Small intestine (tissue), 7 donors: ENCODE measurements at regions not wholly inside any gene's neighbourhood (a gene's known extent, or its start where the extent isn't known, plus 50 kb on each side); places are given as distances from the start of the nearest gene placed in this dataset.
A peak's percentile ranks its signal among the peaks of the same experiment; 100 is the strongest.

ENCODE experiments used
- DNase-seq, 2 donors: peaks; one replicate each; pipeline versions ENCODE4 v3.0.0 to v3.0.0-alpha.2; 2013
- FAIRE-seq: peaks from 2 replicates; lab custom pipeline; 2012; peaks lifted over from hg19 to GRCh38; lab: Jason Lieb, UNC
- H3K27ac ChIP-seq, 3 donors: one replicate each; pipeline ENCODE4 v1.5.1; 2013; ENCODE audit warnings: low read length in 2 of 3, mild to moderate bottlenecking in 2 of 3, control low read depth in 1 of 3, inconsistent platforms in 1 of 3, low read depth in 1 of 3, moderate library complexity in 1 of 3
- H3K27me3 ChIP-seq, 3 donors: one replicate each; pipeline ENCODE4 v1.6.1; 2013; ENCODE audit warnings: low read length in 3 of 3, inconsistent platforms in 1 of 3; ENCODE audit not compliant: control insufficient read depth in 3 of 3, insufficient read depth in 3 of 3
- H3K36me3 ChIP-seq, 3 donors: one replicate each; pipeline ENCODE4 v1.6.1; 2013; ENCODE audit warnings: low read length in 3 of 3, inconsistent platforms in 1 of 3, low read depth in 1 of 3, mild to moderate bottlenecking in 1 of 3, moderate library complexity in 1 of 3; ENCODE audit not compliant: control insufficient read depth in 3 of 3, insufficient read depth in 2 of 3
- H3K4me1 ChIP-seq, 3 donors: one replicate each; pipeline ENCODE4 v1.6.1; 2013; ENCODE audit warnings: low read length in 2 of 3, inconsistent platforms in 1 of 3, low read depth in 1 of 3, mild to moderate bottlenecking in 1 of 3, moderate library complexity in 1 of 3; ENCODE audit not compliant: control insufficient read depth in 3 of 3, insufficient read depth in 2 of 3
- H3K4me3 ChIP-seq, 3 donors: one replicate each; pipeline ENCODE4 v1.5.1; 2013; ENCODE audit warnings: low read length in 3 of 3, control low read depth in 1 of 3, inconsistent platforms in 1 of 3, low read depth in 1 of 3, mild to moderate bottlenecking in 1 of 3, moderate library complexity in 1 of 3
- H3K9me3 ChIP-seq, 2 donors: one replicate each; pipeline ENCODE4 v1.6.1; 2013; ENCODE audit warnings: low read depth in 1 of 2, low read length in 1 of 2; ENCODE audit not compliant: control insufficient read depth in 2 of 2, insufficient read depth in 1 of 2
- WGBS, 3 donors: extraction: QIAGEN DNeasy Blood & Tissue Kit; methylation state at CpG; one replicate each; pipeline ENCODE4 v1.1.7; 2013; 5-methylcytosine and 5-hydroxymethylcytosine counted together
- donor health status: healthy with polysubstance abuse.
- donor health status: control.
- donor health status: control.
- donor health status: Bipolar disorder and iron deficiency.
- donor health status: healthy.

DNA sequence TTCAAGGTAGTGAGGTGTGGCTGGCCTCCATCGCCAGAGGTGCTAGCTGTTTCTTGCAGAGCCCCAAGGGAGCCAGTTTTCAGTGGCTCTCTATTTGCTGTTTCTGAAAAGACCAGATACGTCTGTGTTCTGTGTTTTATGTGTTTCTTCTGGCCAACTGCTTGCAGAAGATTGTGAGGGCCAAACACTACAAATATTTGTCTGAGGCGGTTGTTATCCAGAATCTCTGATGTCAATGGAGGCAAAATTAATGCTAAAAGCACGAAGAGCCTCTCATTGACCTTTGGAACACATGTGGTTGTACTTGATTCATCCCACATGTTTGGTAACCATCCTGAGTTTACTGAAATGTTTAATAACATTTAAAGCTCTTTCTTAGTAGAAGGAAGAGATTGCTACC lies 113.9 kb downstream of the CT47B1 start:
- Histone ChIP-seq H3K9me3 (no peaks in the 10 kb centered on the region), H3K27ac (no peak overlapping the region), H3K4me3 (no peak overlapping the region), H3K27me3 (no peaks in the 10 kb centered on the region), H3K4me1 (no peaks in the 10 kb centered on the region), H3K36me3 (no peaks in the 10 kb centered on the region)
- WGBS, 3 donors = 55 to 59% (median 56%) methylated on average over 4 of the region's 4 CpGs
- DNase-seq = no peak
- no peak for FAIRE-seq

DNA sequence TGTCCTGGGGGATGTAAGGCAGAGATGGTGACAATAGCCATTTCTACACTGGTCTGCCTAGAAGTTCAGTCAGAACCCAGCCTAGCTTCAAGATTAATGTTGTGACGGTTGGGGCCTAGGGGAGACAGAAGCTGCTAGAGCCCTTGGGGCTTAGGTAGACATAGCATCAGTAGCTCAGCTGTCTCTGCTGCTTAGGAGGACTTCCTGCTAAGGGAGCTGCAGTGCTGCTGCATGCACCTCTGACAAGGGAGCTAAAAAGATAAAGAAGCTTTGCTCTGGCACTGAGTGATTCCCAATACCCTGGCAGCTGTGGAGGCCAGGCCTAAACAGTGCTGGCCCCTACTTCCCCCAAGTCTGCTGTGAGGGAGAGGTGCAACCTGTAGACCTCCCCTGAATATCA lies 116.0 kb downstream of the CT47B1 start:
- no peak for FAIRE-seq
- no peaks in the 10 kb centered on the region for H3K9me3 ChIP-seq
- H3K27me3 ChIP-seq = no peaks in the 10 kb centered on the region
- H3K36me3 ChIP-seq = no peaks in the 10 kb centered on the region
- WGBS, 3 donors = 83 to 91% (median 90%) methylated on average over 1 of the region's 1 CpG
- no peaks in the 10 kb centered on the region for H3K4me1 ChIP-seq
- no peak for DNase-seq
- no peak overlapping the region for H3K27ac ChIP-seq
- no peak overlapping the region for H3K4me3 ChIP-seq

DNA sequence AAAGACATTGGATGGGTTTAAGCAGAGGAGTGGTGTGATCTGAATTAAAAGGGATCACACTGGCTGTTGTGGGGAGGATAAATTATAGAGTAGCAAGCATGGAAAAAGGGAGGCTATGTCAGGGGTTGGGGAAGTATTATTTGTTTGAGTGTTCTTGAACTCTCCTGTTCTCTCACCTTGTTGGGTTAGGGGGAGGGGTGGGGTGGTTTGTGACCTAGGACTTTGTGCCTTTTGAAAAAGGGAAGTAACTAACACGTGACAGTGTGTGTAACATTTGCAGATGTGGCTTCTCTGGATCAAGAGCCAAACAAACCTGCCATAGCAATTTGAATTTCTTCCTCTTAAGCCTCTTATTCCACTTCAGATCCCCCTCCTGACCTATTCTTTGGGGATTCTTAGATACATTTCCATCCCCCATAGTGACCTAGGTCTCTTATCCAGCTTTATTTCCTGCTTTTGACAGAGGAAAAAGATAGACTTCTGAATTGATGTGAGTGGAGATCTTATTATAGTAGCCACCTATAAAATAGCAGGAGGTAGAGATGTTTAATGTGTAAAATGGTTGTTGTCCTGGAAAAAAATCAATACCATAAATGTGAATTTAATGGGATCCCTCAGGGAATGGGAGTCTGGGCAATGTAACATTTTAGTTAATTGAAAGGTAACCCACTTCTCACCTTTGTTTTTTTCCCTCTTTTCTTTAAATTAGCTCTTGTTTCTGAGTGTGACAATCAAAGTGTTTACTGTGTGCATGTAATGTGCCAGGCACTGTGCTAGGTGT lies 120.4 kb downstream of the CT47B1 start:
- FAIRE-seq (no peak), DNase-seq (peak; percentile 36 to 62)
- WGBS, 3 donors = 0 to 33% (median 0%) methylated on average over 1 of the region's 1 CpG
- Histone ChIP-seq H3K4me1 (peaks cover 0 to 10% (median 0%) of the 10 kb centered on the region in 3 donors), H3K36me3 (no peaks in the 10 kb centered on the region), H3K4me3 (no peak overlapping the region), H3K9me3 (no peaks in the 10 kb centered on the region), H3K27me3 (no peaks in the 10 kb centered on the region), H3K27ac (peak overlapping the region in 1 of 3 donors; percentile 16)

DNA sequence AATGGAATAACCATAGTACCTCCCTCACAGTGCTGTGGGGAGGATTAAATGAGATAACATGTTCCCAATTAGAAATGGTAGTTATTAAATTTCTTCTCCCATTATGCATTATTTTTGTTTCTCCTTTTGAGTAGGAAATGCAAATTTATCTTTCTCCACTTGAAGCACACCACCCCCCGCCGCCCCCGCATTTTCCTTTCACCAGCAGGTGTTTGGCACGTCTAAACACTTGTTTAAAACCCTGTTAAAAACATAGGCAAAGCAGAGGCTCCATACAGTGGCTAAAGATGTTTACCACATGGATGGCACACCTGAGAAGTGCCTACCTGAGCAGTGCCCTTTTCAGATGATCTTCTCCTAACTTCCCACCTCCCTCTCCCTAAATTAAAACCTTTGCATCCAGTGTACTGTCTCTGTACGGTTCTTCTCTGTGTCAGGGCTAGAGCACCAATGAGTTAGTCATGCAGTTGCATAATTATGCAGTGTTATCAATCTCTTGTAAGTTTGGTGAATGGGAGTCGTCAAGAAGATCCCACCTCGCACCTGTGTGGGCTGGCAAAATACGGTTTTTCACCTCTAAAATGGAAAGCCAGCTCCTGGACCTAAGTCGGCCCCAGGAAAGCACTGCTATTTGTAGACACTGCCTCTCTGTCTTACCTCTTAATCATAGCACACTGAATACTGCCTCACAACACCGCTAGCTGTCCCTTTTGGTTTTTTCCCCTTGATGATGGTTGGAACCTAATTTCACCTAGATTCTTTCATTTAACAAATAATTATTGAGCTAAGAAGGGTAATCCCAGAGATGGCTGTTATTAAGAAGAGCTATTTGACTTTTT lies 122.0 kb downstream of the CT47B1 start:
- DNase-seq = no peak
- no peak overlapping the region for H3K4me3 ChIP-seq
- H3K9me3 ChIP-seq = no peaks in the 10 kb centered on the region
- 62 to 67% (median 65%) methylated on average over 10 of the region's 10 CpGs for WGBS, 3 donors
- no peaks in the 10 kb centered on the region for H3K36me3 ChIP-seq
- peaks cover 0 to 10% (median 0%) of the 10 kb centered on the region in 3 donors for H3K4me1 ChIP-seq
- H3K27me3 ChIP-seq = no peaks in the 10 kb centered on the region
- peak overlapping the region in 1 of 3 donors; percentile 6 for H3K27ac ChIP-seq
- FAIRE-seq = no peak

DNA sequence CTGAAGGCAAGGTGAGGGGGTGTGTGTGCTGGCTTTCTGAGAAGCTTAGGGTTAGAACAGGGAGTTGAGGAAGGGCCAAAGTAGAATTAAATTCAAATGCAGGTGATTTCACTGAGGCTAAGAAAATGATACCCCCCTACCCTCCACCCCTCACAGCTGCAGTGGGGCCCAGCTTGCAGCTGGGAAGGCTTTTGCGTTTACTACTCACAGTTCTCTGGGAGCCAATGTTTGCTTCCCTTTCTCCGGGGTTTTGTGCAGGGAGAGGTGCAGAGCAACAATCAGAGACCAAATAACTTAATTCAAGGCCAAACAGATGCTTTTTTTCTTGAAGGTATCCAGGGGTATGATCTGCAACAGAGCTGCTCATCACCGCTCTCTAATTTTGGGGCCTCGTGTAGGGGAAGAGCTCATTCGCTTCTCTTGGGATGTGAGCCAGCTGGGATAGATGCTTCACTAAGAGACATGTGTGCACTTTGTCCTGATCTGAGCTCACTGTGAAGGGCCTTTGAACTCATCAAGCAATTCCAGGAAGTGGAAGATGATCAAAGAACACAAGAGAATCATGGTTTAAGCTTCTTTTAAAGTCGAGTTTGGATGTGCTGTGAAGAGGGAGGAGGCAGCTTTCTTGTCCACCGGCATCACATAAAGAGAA lies 122.7 kb upstream of the C1GALT1C1 start:
- no peaks in the 10 kb centered on the region for H3K27me3 ChIP-seq
- H3K27ac ChIP-seq = peak overlapping the region in 1 of 3 donors; percentile 6
- no peak for FAIRE-seq
- DNase-seq = peak; percentile 55 to 64
- H3K36me3 ChIP-seq = no peaks in the 10 kb centered on the region
- WGBS, 3 donors = 25 to 41% (median 30%) methylated on average over 7 of the region's 7 CpGs
- no peaks in the 10 kb centered on the region for H3K9me3 ChIP-seq
- peaks cover 0 to 10% (median 0%) of the 10 kb centered on the region in 3 donors for H3K4me1 ChIP-seq
- no peak overlapping the region for H3K4me3 ChIP-seq

DNA sequence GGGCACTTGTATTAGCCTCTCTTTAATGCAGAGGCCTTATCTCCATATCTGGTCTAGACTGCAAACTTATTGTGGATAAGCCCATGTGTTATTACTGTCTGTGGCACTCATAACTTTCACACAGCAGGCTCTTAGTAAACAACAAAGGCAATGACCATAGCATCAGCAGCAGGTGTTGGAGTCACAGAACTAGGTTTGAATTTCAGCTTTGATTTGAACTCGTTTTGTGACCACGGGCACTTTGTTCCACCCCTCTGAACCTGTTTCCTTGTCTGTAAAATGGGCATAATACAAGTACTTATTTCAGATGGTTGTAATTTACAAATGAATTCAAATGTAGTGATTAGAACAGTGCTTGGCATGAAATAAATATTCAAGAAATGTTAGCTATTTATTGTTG lies 121.8 kb upstream of the C1GALT1C1 start:
- Histone ChIP-seq H3K4me1 (peaks cover 0 to 10% (median 0%) of the 10 kb centered on the region in 3 donors), H3K4me3 (no peak overlapping the region), H3K27ac (no peak overlapping the region), H3K9me3 (no peaks in the 10 kb centered on the region), H3K27me3 (no peaks in the 10 kb centered on the region), H3K36me3 (no peaks in the 10 kb centered on the region)
- DNase-seq (no peak), FAIRE-seq (no peak)
- 63 to 76% (median 74%) methylated on average over 2 of the region's 2 CpGs for WGBS, 3 donors

DNA sequence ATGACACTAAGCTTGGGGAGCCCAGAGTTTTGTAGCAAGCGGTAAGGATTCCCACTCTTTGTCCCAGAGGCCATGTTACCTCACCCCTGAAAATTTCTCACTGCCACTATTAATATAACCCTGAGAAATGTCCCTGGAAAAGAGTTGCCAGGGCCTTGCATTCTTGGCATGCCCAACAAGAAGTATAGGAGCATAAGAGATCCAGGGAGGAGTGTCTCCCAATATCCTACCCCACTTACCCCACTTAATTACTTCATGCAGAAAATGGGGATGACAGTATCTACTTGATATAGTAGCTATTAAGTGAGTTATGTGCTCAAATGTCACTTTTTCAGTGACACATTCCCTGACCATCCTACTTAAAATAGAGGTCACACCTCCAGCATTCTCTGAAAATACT lies 120.5 kb upstream of the C1GALT1C1 start:
- DNase-seq (no peak), FAIRE-seq (no peak)
- 71 to 94% (median 87%) methylated on average over 1 of the region's 1 CpG for WGBS, 3 donors
- H3K27ac ChIP-seq = no peak overlapping the region
- H3K36me3 ChIP-seq = no peaks in the 10 kb centered on the region
- H3K4me3 ChIP-seq = no peak overlapping the region
- H3K4me1 ChIP-seq = peaks cover 0 to 10% (median 0%) of the 10 kb centered on the region in 3 donors
- H3K9me3 ChIP-seq = no peaks in the 10 kb centered on the region
- H3K27me3 ChIP-seq = no peaks in the 10 kb centered on the region

DNA sequence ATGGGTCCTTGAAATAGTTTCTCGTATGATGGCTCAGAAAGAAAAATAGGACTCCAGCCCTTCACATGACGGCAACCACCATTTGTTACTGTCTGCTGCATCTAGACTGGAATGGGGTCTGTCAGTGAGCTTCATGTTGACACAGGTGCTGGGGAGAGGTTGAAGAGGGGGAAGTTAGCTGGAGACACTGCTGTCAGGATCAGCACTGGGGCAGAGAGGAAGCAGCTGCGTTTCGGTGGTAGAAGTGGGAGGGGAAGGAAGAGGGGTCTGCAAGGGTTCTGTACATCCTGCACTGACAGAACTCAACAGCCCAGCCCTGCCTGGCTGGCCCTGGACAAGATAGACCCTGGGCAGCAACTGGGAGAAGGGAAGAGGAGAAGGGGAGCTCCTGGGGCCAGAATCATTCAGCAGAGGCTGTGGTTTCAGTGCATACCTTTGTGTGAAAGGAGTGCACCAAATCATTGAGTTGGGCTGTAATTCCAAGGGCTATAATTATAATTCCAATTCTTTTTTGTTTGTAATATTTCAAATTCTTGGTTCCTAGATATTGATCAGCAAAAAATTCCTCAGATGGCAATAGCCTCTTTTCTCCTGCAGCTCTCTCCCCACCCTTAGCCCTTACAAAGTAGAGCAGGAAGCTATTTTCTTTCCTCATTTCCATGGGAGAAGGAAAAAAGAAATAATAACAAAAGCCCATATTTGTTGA lies 119.4 kb upstream of the C1GALT1C1 start:
- H3K27ac ChIP-seq = no peak overlapping the region
- no peak overlapping the region for H3K4me3 ChIP-seq
- 31 to 59% (median 58%) methylated on average over 3 to 4 of the region's 4 CpGs for WGBS, 3 donors
- no peaks in the 10 kb centered on the region for H3K27me3 ChIP-seq
- DNase-seq = no peak
- H3K36me3 ChIP-seq = no peaks in the 10 kb centered on the region
- H3K9me3 ChIP-seq = no peaks in the 10 kb centered on the region
- no peak for FAIRE-seq
- peaks cover 0 to 10% (median 0%) of the 10 kb centered on the region in 3 donors for H3K4me1 ChIP-seq
